CD14-positive monocyte (primary cell): ENCODE measurements at regions not wholly inside any gene's neighbourhood (a gene's known extent, or its start where the extent isn't known, plus 50 kb on each side); places are given as distances from the start of the nearest gene placed in this dataset.

Experiments used
- DNase-seq, 3 donors: peaks; one replicate each; pipeline ENCODE4 v3.0.0-alpha.2; 2011 to 2022
- H2AFZ ChIP-seq: 2 replicates; pipeline ENCODE4 v1.6.0; 2012; ENCODE audit warnings: mild to moderate bottlenecking, low read depth, low read length, inconsistent platforms; ENCODE audit not compliant: insufficient read depth, poor library complexity, severe bottlenecking
- H3K27ac ChIP-seq, 2 donors: 1 replicate in 1 of 2; 2 replicates in 1 of 2; pipeline ENCODE4 v1.5.1; 2012 to 2013; ENCODE audit warnings: low read length in 2 of 2, control low read depth in 1 of 2, inconsistent platforms in 1 of 2, low read depth in 1 of 2, mild to moderate bottlenecking in 1 of 2
- H3K27me3 ChIP-seq, 2 donors: one replicate each; pipeline versions ENCODE4 v1.6.0 to v1.6.1; 2011 to 2013; ENCODE audit warnings: low read length in 2 of 2; ENCODE audit not compliant: control insufficient read depth in 2 of 2, insufficient read depth in 2 of 2
- H3K36me3 ChIP-seq, 2 donors: replicated peaks in 1 of 2; 1 replicate in 1 of 2; 2 replicates in 1 of 2; pipeline versions ENCODE4 v1.5.1 to v1.6.1; 2012 to 2013; ENCODE audit warnings: low read length in 2 of 2, control low read depth in 1 of 2, inconsistent platforms in 1 of 2, mild to moderate bottlenecking in 1 of 2; ENCODE audit not compliant: insufficient read depth in 2 of 2, control insufficient read depth in 1 of 2
- H3K4me1 ChIP-seq, 2 donors: 1 replicate in 1 of 2; 2 replicates in 1 of 2; pipeline versions ENCODE4 v1.5.1 to v1.6.1; 2012 to 2013; ENCODE audit warnings: low read length in 2 of 2, control low read depth in 1 of 2, inconsistent platforms in 1 of 2, mild to moderate bottlenecking in 1 of 2, moderate library complexity in 1 of 2; ENCODE audit not compliant: insufficient read depth in 2 of 2, control insufficient read depth in 1 of 2
- H3K4me2 ChIP-seq: replicated peaks from 2 replicates; pipeline ENCODE3; 2012; ENCODE audit warnings: low read length, moderate library complexity, mild to moderate bottlenecking; ENCODE audit not compliant: poor library complexity, severe bottlenecking; ENCODE audit errors: extremely low read depth
- H3K4me3 ChIP-seq, 3 experiments: fragments of 200-600 bp in 1 of 3; sonication (generic) in 1 of 3; replicated peaks in 1 of 3; 1 replicate in 2 of 3; 2 replicates in 1 of 3; pipeline ENCODE4 v1.5.1; 2011 to 2013; ENCODE audit warnings: low read length in 3 of 3, mild to moderate bottlenecking in 3 of 3, control low read depth in 2 of 3, low read depth in 2 of 3, inconsistent platforms in 1 of 3, moderate library complexity in 1 of 3
- H3K79me2 ChIP-seq: 2 replicates; pipeline ENCODE4 v1.6.0; 2012; ENCODE audit warnings: mild to moderate bottlenecking, control low read depth, inconsistent platforms, low read length, moderate library complexity; ENCODE audit not compliant: insufficient read depth
- H3K9ac ChIP-seq: 2 replicates; pipeline ENCODE4 v1.6.0; 2017; ENCODE audit warnings: low read length, mild to moderate bottlenecking; ENCODE audit not compliant: insufficient read depth, poor library complexity, severe bottlenecking
- H3K9me3 ChIP-seq, 2 donors: replicated peaks in 1 of 2; 1 replicate in 1 of 2; 2 replicates in 1 of 2; pipeline versions ENCODE4 v1.5.1 to v1.6.1; 2012 to 2013; ENCODE audit warnings: low read length in 2 of 2, control low read depth in 1 of 2; ENCODE audit not compliant: control insufficient read depth in 1 of 2, insufficient read depth in 1 of 2
- H4K20me1 ChIP-seq: 2 replicates; pipeline ENCODE4 v1.6.0; 2012; ENCODE audit warnings: mild to moderate bottlenecking, low read length, control low read depth, moderate library complexity; ENCODE audit not compliant: insufficient read depth
- H3K27ac Mint-ChIP-seq, 7 donors: one replicate each; pipeline ENCODE4 v1.8.0; 2020; ENCODE audit warnings: mild to moderate bottlenecking in 7 of 7, mixed read lengths in 7 of 7, moderate library complexity in 6 of 7, inconsistent platforms in 2 of 7
- H3K27me3 Mint-ChIP-seq, 3 donors: one replicate each; pipeline ENCODE4 v1.8.0; 2021 to 2022; ENCODE audit warnings: low read depth in 3 of 3, mild to moderate bottlenecking in 3 of 3, mixed read lengths in 3 of 3, moderate library complexity in 3 of 3, inconsistent platforms in 1 of 3
- H3K36me3 Mint-ChIP-seq, 2 donors: one replicate each; pipeline ENCODE4 v1.8.0; 2020; ENCODE audit warnings: mixed read lengths in 2 of 2, inconsistent platforms in 1 of 2, mild to moderate bottlenecking in 1 of 2
- H3K4me1 Mint-ChIP-seq: one replicate; pipeline ENCODE4 v1.8.0; 2020; ENCODE audit warnings: mild to moderate bottlenecking, mixed read lengths
- H3K4me3 Mint-ChIP-seq, 2 donors: one replicate each; pipeline ENCODE4 v1.8.0; 2020; ENCODE audit warnings: mild to moderate bottlenecking in 2 of 2, mixed read lengths in 2 of 2, moderate library complexity in 1 of 2
- H3K9me3 Mint-ChIP-seq, 7 donors: one replicate each; pipeline ENCODE4 v1.8.0; 2020 to 2022; ENCODE audit warnings: mixed read lengths in 7 of 7, mild to moderate bottlenecking in 6 of 7, moderate library complexity in 6 of 7, inconsistent platforms in 2 of 7
- WGBS: methylation state at CpG from one replicate; pipeline ENCODE4 v1.1.5; 2013; ENCODE audit warnings: missing lambda C conversion rate; ENCODE audit not compliant: insufficient coverage; 5-methylcytosine and 5-hydroxymethylcytosine counted together
- intact Hi-C, 2 donors: fragments of 100-400 bp; cut with micrococcal nuclease; formaldehyde crosslinking; loops; one replicate each; pipeline versions ENCODE4 v1.15.0 to v1.15.1; 2023
- TF ChIP-seq, protein P1 (sequence below): fragments of 200-600 bp; IDR thresholded peaks from one replicate; pipeline ENCODE4 v1.8.0; 2022; ENCODE audit warnings: antibody characterized with exemption, mild to moderate bottlenecking

DNA sequence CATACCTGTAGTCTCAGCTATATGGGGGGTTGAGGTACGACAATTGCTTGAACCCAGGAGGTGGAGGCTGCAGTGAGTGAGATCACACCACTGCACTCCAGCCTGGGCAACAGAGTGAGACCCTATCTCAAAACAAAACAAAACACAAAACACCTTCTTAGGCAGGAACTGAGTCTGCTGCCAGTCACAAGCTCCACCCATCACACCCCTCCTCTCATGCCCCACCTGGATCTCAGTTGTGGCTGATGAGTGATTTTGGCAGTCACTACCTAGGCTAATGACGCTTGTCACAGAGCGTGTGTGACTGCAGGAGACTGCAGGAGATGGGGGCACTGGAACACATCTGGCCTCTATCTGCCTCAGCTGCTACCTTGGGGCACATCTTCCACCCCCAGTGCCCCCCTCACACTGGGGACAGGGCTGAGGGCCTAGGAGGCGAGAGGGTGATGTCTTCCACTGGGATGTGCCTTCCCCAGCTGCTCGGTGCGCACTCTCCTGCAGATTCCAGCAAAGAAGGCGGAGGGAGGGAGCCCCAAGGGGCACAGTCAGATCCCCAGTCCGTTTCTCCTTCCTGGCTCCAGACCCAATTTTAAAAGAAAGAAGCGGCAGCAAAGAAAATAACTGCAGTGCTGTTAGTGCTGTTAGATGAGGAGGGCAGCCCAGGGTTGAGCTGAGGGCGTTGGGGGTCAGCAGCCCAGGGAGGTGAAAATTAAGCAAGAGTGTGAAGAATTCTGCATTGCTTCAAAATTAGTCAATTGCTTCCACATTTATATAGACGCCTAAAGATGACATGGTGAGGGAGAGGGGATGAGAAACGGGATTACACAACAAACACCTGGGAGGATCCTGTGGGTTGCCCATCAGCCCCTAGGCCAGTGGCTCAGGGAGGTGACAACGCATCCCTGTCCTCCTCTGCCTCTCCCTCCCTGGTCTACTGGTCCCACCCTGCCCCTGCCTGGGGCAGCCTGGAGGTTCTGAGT lies 143.6 kb upstream of the HAAO start:
- Histone ChIP-seq H3K4me2 (no peak overlapping the region), H3K79me2 (no peaks in the 10 kb centered on the region), H3K9me3 (no peaks in the 10 kb centered on the region), H3K27me3 (no peaks in the 10 kb centered on the region), H3K9ac (no peak overlapping the region), H2AFZ (no peak overlapping the region), H3K27ac (no peak overlapping the region), H3K4me1 (peaks cover 0 to 3% of the 10 kb centered on the region in 2 donors), H4K20me1 (no peaks in the 10 kb centered on the region), H3K4me3 (no peak overlapping the region), H3K36me3 (no peaks in the 10 kb centered on the region)
- Mint-ChIP-seq H3K4me1 (peaks cover 30% of the 10 kb centered on the region), H3K27me3 (peaks cover 0 to 13% (median 0%) of the 10 kb centered on the region in 3 donors), H3K4me3 (no peak overlapping the region), H3K9me3 (no peaks in the 10 kb centered on the region), H3K27ac (no peak overlapping the region), H3K36me3 (no peaks in the 10 kb centered on the region)
- 75% methylated on average over 6 of the region's 13 CpGs for WGBS
- DNase-seq = no peak
- intact Hi-C loops = loop anchor here in 1 of 2 donors (10.0 kb wide), 1 partner anchor 101 kb away; no protein-coding TSS in a partner anchor
- TF ChIP-seq, protein P1, sequence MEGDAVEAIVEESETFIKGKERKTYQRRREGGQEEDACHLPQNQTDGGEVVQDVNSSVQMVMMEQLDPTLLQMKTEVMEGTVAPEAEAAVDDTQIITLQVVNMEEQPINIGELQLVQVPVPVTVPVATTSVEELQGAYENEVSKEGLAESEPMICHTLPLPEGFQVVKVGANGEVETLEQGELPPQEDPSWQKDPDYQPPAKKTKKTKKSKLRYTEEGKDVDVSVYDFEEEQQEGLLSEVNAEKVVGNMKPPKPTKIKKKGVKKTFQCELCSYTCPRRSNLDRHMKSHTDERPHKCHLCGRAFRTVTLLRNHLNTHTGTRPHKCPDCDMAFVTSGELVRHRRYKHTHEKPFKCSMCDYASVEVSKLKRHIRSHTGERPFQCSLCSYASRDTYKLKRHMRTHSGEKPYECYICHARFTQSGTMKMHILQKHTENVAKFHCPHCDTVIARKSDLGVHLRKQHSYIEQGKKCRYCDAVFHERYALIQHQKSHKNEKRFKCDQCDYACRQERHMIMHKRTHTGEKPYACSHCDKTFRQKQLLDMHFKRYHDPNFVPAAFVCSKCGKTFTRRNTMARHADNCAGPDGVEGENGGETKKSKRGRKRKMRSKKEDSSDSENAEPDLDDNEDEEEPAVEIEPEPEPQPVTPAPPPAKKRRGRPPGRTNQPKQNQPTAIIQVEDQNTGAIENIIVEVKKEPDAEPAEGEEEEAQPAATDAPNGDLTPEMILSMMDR = no peak

DNA sequence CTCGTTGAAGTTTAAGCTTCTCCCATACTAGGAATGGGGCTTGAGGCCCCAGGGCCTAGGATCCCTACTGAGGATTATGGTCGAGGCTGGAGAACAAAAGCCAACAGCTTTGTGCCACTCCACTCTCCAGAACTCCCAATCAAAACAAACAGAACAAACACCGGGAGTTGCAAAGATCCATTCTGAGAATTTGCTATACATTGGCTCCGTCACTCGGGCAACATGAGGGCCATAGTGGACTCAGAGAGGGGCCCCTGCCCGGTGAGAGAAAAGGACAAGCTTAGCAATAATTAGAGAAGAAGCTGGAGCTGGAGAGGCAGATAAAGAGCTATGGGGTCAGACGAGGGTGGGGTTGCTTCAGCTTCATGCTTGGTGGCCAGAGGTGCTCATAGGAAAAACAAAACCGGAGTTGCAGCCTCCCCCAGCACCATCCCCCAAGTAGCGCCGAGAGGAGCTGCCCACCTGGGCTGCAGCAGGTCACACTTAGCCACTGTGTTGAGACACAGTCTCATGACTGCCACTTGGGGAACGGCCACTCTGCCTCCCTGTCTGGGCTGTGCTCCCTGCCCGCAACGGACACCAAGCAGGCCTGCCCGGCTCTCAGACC lies 142.3 kb upstream of the HAAO start:
- H3K36me3 ChIP-seq = no peaks in the 10 kb centered on the region
- peaks cover 33% of the 10 kb centered on the region for H3K4me1 Mint-ChIP-seq
- peaks cover 0 to 3% of the 10 kb centered on the region in 2 donors for H3K4me1 ChIP-seq
- H3K27me3 Mint-ChIP-seq = peaks cover 0 to 13% (median 0%) of the 10 kb centered on the region in 3 donors
- no peak overlapping the region for H3K27ac ChIP-seq
- intact Hi-C loops = loop anchor here in 1 of 2 donors (10.0 kb wide), 1 partner anchor 100 kb away; no protein-coding TSS in a partner anchor
- no peaks in the 10 kb centered on the region for H3K9me3 ChIP-seq
- no peak overlapping the region for H3K9ac ChIP-seq
- WGBS = 64% methylated on average over 11 of the region's 14 CpGs
- H4K20me1 ChIP-seq = no peaks in the 10 kb centered on the region
- no peak overlapping the region for H3K4me3 ChIP-seq
- H2AFZ ChIP-seq = no peak overlapping the region
- TF ChIP-seq, protein P1 = no peak
- H3K4me3 Mint-ChIP-seq = no peak overlapping the region
- H3K4me2 ChIP-seq = no peak overlapping the region
- no peak for DNase-seq
- H3K27me3 ChIP-seq = no peaks in the 10 kb centered on the region
- H3K79me2 ChIP-seq = no peaks in the 10 kb centered on the region
- H3K27ac Mint-ChIP-seq = no peak overlapping the region
- no peaks in the 10 kb centered on the region for H3K9me3 Mint-ChIP-seq
- H3K36me3 Mint-ChIP-seq = no peaks in the 10 kb centered on the region
